EH (cell line): ENCODE measurements at regions not wholly inside any gene's neighbourhood (a gene's known extent, or its start where the extent isn't known, plus 50 kb on each side); places are given as distances from the start of the nearest gene placed in this dataset.

Experiments used
- DNase-seq: peaks from one replicate; pipeline ENCODE4 v3.0.0-alpha.2; 2015; ENCODE audit warnings: low read depth

GRCh38 chr15:31758126-31758525 lies 272.2 kb upstream of the CHRNA7 start:
- DNase-seq, result peak; percentile 0

- DNase-seq, result no peak
These were observed 262.3 kb upstream of the CHRNA7 start for GRCh38 chr15:31768055-31768454.

GRCh38 chr15:31774045-31774444 lies 256.3 kb upstream of the CHRNA7 start:
- DNase-seq, result no peak

GRCh38 chr15:31776039-31776438 lies 254.3 kb upstream of the CHRNA7 start:
- no peak for DNase-seq

- DNase-seq, result no peak
These were observed 249.1 kb upstream of the CHRNA7 start for GRCh38 chr15:31781261-31781660.

GRCh38 chr15:31782016-31782783 lies 248.1 kb upstream of the CHRNA7 start:
- DNase-seq, result no peak

GRCh38 chr15:31782951-31783350 lies 247.4 kb upstream of the CHRNA7 start:
- no peak for DNase-seq

- no peak for DNase-seq
These were observed 244.0 kb upstream of the CHRNA7 start for GRCh38 chr15:31786360-31786759.

- no peak for DNase-seq
These were observed 242.2 kb upstream of the CHRNA7 start for GRCh38 chr15:31788104-31788503.

GRCh38 chr15:31792611-31793199 lies 237.6 kb upstream of the CHRNA7 start:
- no peak for DNase-seq

GRCh38 chr15:31799319-31799714 lies 231.0 kb upstream of the CHRNA7 start:
- no peak for DNase-seq

- no peak for DNase-seq
These were observed 230.5 kb upstream of the CHRNA7 start for GRCh38 chr15:31799715-31800321.

GRCh38 chr15:31801152-31801551 lies 229.2 kb upstream of the CHRNA7 start:
- DNase-seq, result no peak

GRCh38 chr15:31802761-31803160 lies 227.6 kb upstream of the CHRNA7 start:
- DNase-seq, result no peak

GRCh38 chr15:31803388-31803884 lies 226.9 kb upstream of the CHRNA7 start:
- DNase-seq, result no peak

GRCh38 chr15:31805090-31805662 lies 225.1 kb upstream of the CHRNA7 start:
- DNase-seq, result no peak

GRCh38 chr15:31806106-31806505 lies 224.2 kb upstream of the CHRNA7 start:
- no peak for DNase-seq

- no peak for DNase-seq
These were observed 218.7 kb upstream of the CHRNA7 start for GRCh38 chr15:31811641-31812040.

GRCh38 chr15:31814082-31814481 lies 216.2 kb upstream of the CHRNA7 start:
- no peak for DNase-seq

- DNase-seq, result no peak
These were observed 214.7 kb upstream of the CHRNA7 start for GRCh38 chr15:31815411-31816155.

GRCh38 chr15:31822463-31822862 lies 207.9 kb upstream of the CHRNA7 start:
- DNase-seq, result no peak

GRCh38 chr15:31824024-31824423 lies 206.3 kb upstream of the CHRNA7 start:
- no peak for DNase-seq
